Neural cell (in vitro differentiated cells): ENCODE measurements at regions not wholly inside any gene's neighbourhood (a gene's known extent, or its start where the extent isn't known, plus 50 kb on each side); places are given as distances from the start of the nearest gene placed in this dataset.

Experiments used
- H2AFZ ChIP-seq: fragments of 200-600, 300-800 bp; sonication (generic), shearing (Covaris generic); 2 replicates; pipeline ENCODE4 v1.6.0; 2014; ENCODE audit warnings: low read depth, mild to moderate bottlenecking, antibody characterized with exemption, low read length, moderate library complexity
- H3F3A ChIP-seq: fragments of 200-600 bp; shearing (Covaris generic); 2 replicates; pipeline ENCODE4 v1.6.1; 2016; ENCODE audit warnings: mild to moderate bottlenecking, moderate library complexity, mixed read lengths, antibody characterized with exemption, low read length; ENCODE audit not compliant: insufficient read depth, poor library complexity, severe bottlenecking
- H3K27ac ChIP-seq: fragments of 200-600, 300-800 bp; sonication (generic), shearing (Covaris generic); 2 replicates; pipeline ENCODE4 v1.5.1; 2014; ENCODE audit warnings: mild to moderate bottlenecking, low read length, moderate library complexity
- H3K27me3 ChIP-seq: fragments of 300-800, 200-600 bp; sonication (generic), shearing (Covaris generic); 2 replicates; pipeline ENCODE4 v1.6.0; 2014; ENCODE audit warnings: mild to moderate bottlenecking, low read depth, low read length, moderate library complexity; ENCODE audit not compliant: insufficient read depth
- H3K36me3 ChIP-seq: fragments of 300-800, 200-600 bp; sonication (generic), shearing (Covaris generic); 2 replicates; pipeline ENCODE4 v1.5.1; 2014; ENCODE audit warnings: mild to moderate bottlenecking, antibody characterized with exemption, low read length, moderate library complexity; ENCODE audit not compliant: insufficient read depth
- H3K4me2 ChIP-seq: fragments of 300-800, 200-600 bp; sonication (generic), shearing (Covaris generic); 2 replicates; pipeline ENCODE4 v1.6.0; 2014; ENCODE audit warnings: mild to moderate bottlenecking, low read length
- H3K4me3 ChIP-seq: fragments of 300-800, 200-600 bp; sonication (generic), shearing (Covaris generic); 2 replicates; pipeline ENCODE4 v1.5.1; 2014; ENCODE audit warnings: mild to moderate bottlenecking, low read length, moderate library complexity
- H3K79me2 ChIP-seq: fragments of 200-600 bp; shearing (Covaris generic); replicated peaks from 2 replicates; pipeline ENCODE4 v1.6.0; 2014; ENCODE audit warnings: mild to moderate bottlenecking, low read length, moderate library complexity; ENCODE audit not compliant: insufficient read depth
- H3K9ac ChIP-seq: fragments of 300-800, 200-600 bp; sonication (generic), shearing (Covaris generic); 2 replicates; pipeline ENCODE4 v1.6.1; 2016; ENCODE audit warnings: mild to moderate bottlenecking, low read length, mixed read lengths
- H3K9me2 ChIP-seq: fragments of 200-600 bp; shearing (Covaris generic); 2 replicates; pipeline ENCODE4 v1.6.1; 2016; ENCODE audit warnings: mild to moderate bottlenecking, low read length, mixed read lengths; ENCODE audit not compliant: insufficient read depth
- H3K9me3 ChIP-seq: fragments of 200-600, 300-800 bp; sonication (generic), shearing (Covaris generic); 2 replicates; pipeline ENCODE4 v1.6.1; 2016; ENCODE audit warnings: mild to moderate bottlenecking, mixed run types, low read length, moderate library complexity, mixed read lengths
- H4K20me1 ChIP-seq: fragments of 200-600 bp; shearing (Covaris generic); 2 replicates; pipeline ENCODE4 v1.6.1; 2016; ENCODE audit warnings: mild to moderate bottlenecking, mixed run types; ENCODE audit not compliant: insufficient read depth
- CTCF ChIP-seq: fragments of 450-650 bp; IDR thresholded peaks from 2 replicates; pipeline ENCODE4 v1.5.1; 2014; ENCODE audit warnings: antibody characterized with exemption, mild to moderate bottlenecking, moderate library complexity; ENCODE audit not compliant: poor library complexity, severe bottlenecking
- EP300 ChIP-seq: fragments of 450-650 bp; conservative IDR thresholded peaks from 2 replicates; pipeline ENCODE4 v1.6.1; 2014; ENCODE audit warnings: antibody characterized with exemption, mild to moderate bottlenecking, moderate library complexity; ENCODE audit not compliant: poor library complexity, severe bottlenecking
- EZH2 ChIP-seq: fragments of 200-600, 300-800 bp; shearing (Covaris generic), sonication (generic); IDR thresholded peaks from 2 replicates; pipeline ENCODE4 v1.6.1; 2014; ENCODE audit warnings: antibody characterized with exemption, low read length, borderline replicate concordance, mild to moderate bottlenecking; ENCODE audit not compliant: insufficient read depth, poor library complexity, severe bottlenecking
- MXI1 ChIP-seq: fragments of 450-650 bp; conservative IDR thresholded peaks from 2 replicates; pipeline ENCODE4 v1.6.1; 2014; ENCODE audit warnings: antibody characterized with exemption, mild to moderate bottlenecking; ENCODE audit not compliant: poor library complexity, severe bottlenecking
- POLR2AphosphoS5 ChIP-seq: IDR thresholded peaks from 2 replicates; pipeline ENCODE4 v1.6.1; 2012
- RAD21 ChIP-seq: fragments of 450-650 bp; conservative IDR thresholded peaks from 2 replicates; pipeline ENCODE4 v1.6.1; 2014; ENCODE audit warnings: antibody characterized with exemption, mild to moderate bottlenecking, moderate library complexity
- REST ChIP-seq: IDR thresholded peaks from 2 replicates; pipeline ENCODE4 v1.6.1; 2012; ENCODE audit warnings: borderline replicate concordance
- SMC3 ChIP-seq: fragments of 450-650 bp; conservative IDR thresholded peaks from 2 replicates; pipeline ENCODE4 v1.6.1; 2014; ENCODE audit warnings: antibody characterized with exemption, mild to moderate bottlenecking, moderate library complexity; ENCODE audit not compliant: poor library complexity
- TAF1 ChIP-seq: IDR thresholded peaks from 2 replicates; pipeline ENCODE4 v1.6.1; 2012; ENCODE audit warnings: low read depth

GRCh38 chr5:120039111-120039510 is 409.8 kb downstream of the FAM170A start:
- Histone ChIP-seq H3F3A (no peaks in the 10 kb centered on the region), H3K27ac (no peak overlapping the region), H3K79me2 (no peaks in the 10 kb centered on the region), H3K9me3 (no peaks in the 10 kb centered on the region), H3K4me3 (no peak overlapping the region), H2AFZ (no peak overlapping the region), H4K20me1 (no peaks in the 10 kb centered on the region), H3K9me2 (no peaks in the 10 kb centered on the region), H3K9ac (no peak overlapping the region), H3K4me2 (no peak overlapping the region), H3K27me3 (no peaks in the 10 kb centered on the region), H3K36me3 (no peaks in the 10 kb centered on the region)
- TF ChIP-seq CTCF (no peak), EZH2 (no peak), REST (no peak), RAD21 (no peak), MXI1 (no peak), EP300 (no peak), TAF1 (no peak), POLR2AphosphoS5 (no peak), SMC3 (no peak)

- no peak overlapping the region for H3K9ac ChIP-seq
- TF ChIP-seq TAF1 (no peak), REST (no peak), RAD21 (no peak), EZH2 (no peak), MXI1 (no peak)
- H3K9me3 ChIP-seq, result no peaks in the 10 kb centered on the region
- no peak overlapping the region for H3K4me3 ChIP-seq
- H3K27me3 ChIP-seq, result no peaks in the 10 kb centered on the region
- no peaks in the 10 kb centered on the region for H3K9me2 ChIP-seq
- H3K4me2 ChIP-seq, result no peak overlapping the region
- no peaks in the 10 kb centered on the region for H3F3A ChIP-seq
- no peaks in the 10 kb centered on the region for H3K36me3 ChIP-seq
- no peaks in the 10 kb centered on the region for H3K79me2 ChIP-seq
- H4K20me1 ChIP-seq, result no peaks in the 10 kb centered on the region
- H3K27ac ChIP-seq, result no peak overlapping the region
- no peak overlapping the region for H2AFZ ChIP-seq
Observed at GRCh38 chr5:120043431-120043830, 414.1 kb downstream of the FAM170A start.
